ENCODE measurements at regions not wholly inside any gene's neighbourhood (a gene's known extent, or its start where the extent isn't known, plus 50 kb on each side); places are given as distances from the start of the nearest gene placed in this dataset.

DNA sequence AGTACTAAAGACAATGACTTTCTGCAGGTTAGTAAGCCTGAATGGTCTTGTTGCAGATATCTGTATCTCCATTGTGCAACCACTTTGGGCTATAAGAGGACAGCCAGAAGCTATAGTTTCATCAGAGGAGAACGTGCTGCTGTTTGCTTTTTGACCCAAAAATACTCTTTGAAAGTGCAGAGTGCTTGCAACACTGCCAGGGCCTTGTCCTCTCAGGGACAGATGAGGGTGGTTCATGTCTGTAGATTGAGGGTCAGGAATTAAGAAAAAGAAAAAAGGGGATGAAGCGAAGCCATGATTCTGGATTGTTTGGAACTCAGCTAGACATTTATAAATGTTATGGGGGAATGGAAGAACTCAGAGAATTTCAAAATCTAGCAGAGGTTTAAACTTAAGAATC lies 212.5 kb downstream of the SEC23IP start:
- intact Hi-C loops (cut with micrococcal nuclease; ENCODE audit: unreplicated experiment) (no loop called here), in situ Hi-C loops (cut with HindIII; ENCODE audit: low pct_unique_long_range_greater_than_20kb, low sequenced_read_pairs) (no loop called here)

DNA sequence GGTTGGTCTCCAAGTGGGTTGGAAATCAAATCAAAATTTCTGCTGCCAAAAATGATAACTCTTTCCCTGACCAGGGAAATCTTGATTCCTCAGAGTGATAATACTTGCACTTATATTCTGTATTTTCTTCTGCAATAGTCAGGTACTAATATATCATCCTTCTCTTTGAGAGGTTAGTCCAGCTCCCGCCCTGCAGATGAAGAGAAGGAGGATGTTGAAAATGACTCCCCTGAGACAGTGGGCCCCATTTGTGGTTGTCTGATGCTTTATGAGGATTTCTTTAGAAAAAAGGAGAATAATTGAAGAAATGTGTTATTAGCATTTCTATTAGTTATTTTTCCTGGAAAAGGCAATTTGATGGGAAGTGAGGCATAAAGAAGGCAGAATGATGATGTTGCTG lies 213.0 kb downstream of the SEC23IP start:
- no peak for ATAC-seq
- intact Hi-C loops (cut with micrococcal nuclease; ENCODE audit: unreplicated experiment), result no loop called here

More for the DNA sequence above, 212.5 kb downstream of the SEC23IP start:
- Histone ChIP-seq H3K4me1 (ENCODE audit: control insufficient read depth, insufficient read depth, low read length) (no peaks in the 10 kb centered on the region), H3K36me3 (ENCODE audit: control insufficient read depth, insufficient read depth, low read length) (no peaks in the 10 kb centered on the region), H3K9me3 (ENCODE audit: control insufficient read depth, insufficient read depth, low read depth, low read length) (no peaks in the 10 kb centered on the region), H3K4me3 (ENCODE audit: low read depth in 2 of 2, low read length in 2 of 2) (no peak overlapping the region), H3K27me3 (ENCODE audit: control insufficient read depth, insufficient read depth, low read length) (peaks cover 3% of the 10 kb centered on the region; the same call in 1 of the 2 replicates), H3K27ac (ENCODE audit: low read length) (no peak overlapping the region)
- TF ChIP-seq TCF7L2 (IDR thresholded peaks at IDR 0.05; ENCODE audit: low read depth, low read length) (no peak), POLR2AphosphoS5 (IDR thresholded peaks at IDR 0.05; ENCODE audit: low read depth, low read length) (no peak), SIN3A (IDR thresholded peaks at IDR 0.05; ENCODE audit: borderline replicate concordance, insufficient read depth, low read depth, low read length) (no peak)
- TF ChIP-seq, protein P1, sequence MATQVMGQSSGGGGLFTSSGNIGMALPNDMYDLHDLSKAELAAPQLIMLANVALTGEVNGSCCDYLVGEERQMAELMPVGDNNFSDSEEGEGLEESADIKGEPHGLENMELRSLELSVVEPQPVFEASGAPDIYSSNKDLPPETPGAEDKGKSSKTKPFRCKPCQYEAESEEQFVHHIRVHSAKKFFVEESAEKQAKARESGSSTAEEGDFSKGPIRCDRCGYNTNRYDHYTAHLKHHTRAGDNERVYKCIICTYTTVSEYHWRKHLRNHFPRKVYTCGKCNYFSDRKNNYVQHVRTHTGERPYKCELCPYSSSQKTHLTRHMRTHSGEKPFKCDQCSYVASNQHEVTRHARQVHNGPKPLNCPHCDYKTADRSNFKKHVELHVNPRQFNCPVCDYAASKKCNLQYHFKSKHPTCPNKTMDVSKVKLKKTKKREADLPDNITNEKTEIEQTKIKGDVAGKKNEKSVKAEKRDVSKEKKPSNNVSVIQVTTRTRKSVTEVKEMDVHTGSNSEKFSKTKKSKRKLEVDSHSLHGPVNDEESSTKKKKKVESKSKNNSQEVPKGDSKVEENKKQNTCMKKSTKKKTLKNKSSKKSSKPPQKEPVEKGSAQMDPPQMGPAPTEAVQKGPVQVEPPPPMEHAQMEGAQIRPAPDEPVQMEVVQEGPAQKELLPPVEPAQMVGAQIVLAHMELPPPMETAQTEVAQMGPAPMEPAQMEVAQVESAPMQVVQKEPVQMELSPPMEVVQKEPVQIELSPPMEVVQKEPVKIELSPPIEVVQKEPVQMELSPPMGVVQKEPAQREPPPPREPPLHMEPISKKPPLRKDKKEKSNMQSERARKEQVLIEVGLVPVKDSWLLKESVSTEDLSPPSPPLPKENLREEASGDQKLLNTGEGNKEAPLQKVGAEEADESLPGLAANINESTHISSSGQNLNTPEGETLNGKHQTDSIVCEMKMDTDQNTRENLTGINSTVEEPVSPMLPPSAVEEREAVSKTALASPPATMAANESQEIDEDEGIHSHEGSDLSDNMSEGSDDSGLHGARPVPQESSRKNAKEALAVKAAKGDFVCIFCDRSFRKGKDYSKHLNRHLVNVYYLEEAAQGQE (IDR thresholded peaks at IDR 0.05; ENCODE audit: insufficient read depth in 1 of 2, low read depth in 2 of 2, low read length in 1 of 2), result no peak
- TF ChIP-seq, protein P2, sequence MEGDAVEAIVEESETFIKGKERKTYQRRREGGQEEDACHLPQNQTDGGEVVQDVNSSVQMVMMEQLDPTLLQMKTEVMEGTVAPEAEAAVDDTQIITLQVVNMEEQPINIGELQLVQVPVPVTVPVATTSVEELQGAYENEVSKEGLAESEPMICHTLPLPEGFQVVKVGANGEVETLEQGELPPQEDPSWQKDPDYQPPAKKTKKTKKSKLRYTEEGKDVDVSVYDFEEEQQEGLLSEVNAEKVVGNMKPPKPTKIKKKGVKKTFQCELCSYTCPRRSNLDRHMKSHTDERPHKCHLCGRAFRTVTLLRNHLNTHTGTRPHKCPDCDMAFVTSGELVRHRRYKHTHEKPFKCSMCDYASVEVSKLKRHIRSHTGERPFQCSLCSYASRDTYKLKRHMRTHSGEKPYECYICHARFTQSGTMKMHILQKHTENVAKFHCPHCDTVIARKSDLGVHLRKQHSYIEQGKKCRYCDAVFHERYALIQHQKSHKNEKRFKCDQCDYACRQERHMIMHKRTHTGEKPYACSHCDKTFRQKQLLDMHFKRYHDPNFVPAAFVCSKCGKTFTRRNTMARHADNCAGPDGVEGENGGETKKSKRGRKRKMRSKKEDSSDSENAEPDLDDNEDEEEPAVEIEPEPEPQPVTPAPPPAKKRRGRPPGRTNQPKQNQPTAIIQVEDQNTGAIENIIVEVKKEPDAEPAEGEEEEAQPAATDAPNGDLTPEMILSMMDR (IDR thresholded peaks at IDR 0.05), result no peak
- no TSS peak for BruUV-seq (replicated peaks)
- ChIA-PET POLR2A (no interaction called here), CTCF (no interaction called here)
- DNase-seq (ENCODE audit: low read depth, low spot score) (no peak), ATAC-seq (no peak)

More for the DNA sequence above, 213.0 kb downstream of the SEC23IP start:
- H3K27me3 ChIP-seq (ENCODE audit: control insufficient read depth, insufficient read depth, low read length), result peaks cover 3% of the 10 kb centered on the region; the same call in 1 of the 2 replicates
- ChIA-PET POLR2A (no interaction called here), CTCF (no interaction called here)
- no peak for TF ChIP-seq TCF7L2 (IDR thresholded peaks at IDR 0.05; ENCODE audit: low read depth, low read length)
- no peak for TF ChIP-seq POLR2AphosphoS5 (IDR thresholded peaks at IDR 0.05; ENCODE audit: low read depth, low read length)
- TF ChIP-seq, protein P2 (IDR thresholded peaks at IDR 0.05), result no peak
- TF ChIP-seq SIN3A (IDR thresholded peaks at IDR 0.05; ENCODE audit: borderline replicate concordance, insufficient read depth, low read depth, low read length), result no peak
- TF ChIP-seq, protein P1 (IDR thresholded peaks at IDR 0.05; ENCODE audit: insufficient read depth in 1 of 2, low read depth in 2 of 2, low read length in 1 of 2), result no peak
- in situ Hi-C loops (cut with HindIII; ENCODE audit: low pct_unique_long_range_greater_than_20kb, low sequenced_read_pairs), result no loop called here
- no peaks in the 10 kb centered on the region for H3K36me3 ChIP-seq (ENCODE audit: control insufficient read depth, insufficient read depth, low read length)
- DNase-seq (ENCODE audit: low read depth, low spot score), result no peak
- no peak overlapping the region for H3K4me3 ChIP-seq (ENCODE audit: low read depth in 2 of 2, low read length in 2 of 2)
- H3K4me1 ChIP-seq (ENCODE audit: control insufficient read depth, insufficient read depth, low read length), result no peaks in the 10 kb centered on the region
- H3K27ac ChIP-seq (ENCODE audit: low read length), result no peak overlapping the region
- no peaks in the 10 kb centered on the region for H3K9me3 ChIP-seq (ENCODE audit: control insufficient read depth, insufficient read depth, low read depth, low read length)
- no TSS peak for BruUV-seq (replicated peaks)
